Stimulated activated CD4-positive, alpha-beta T cell treated with anti-CD3 and anti-CD28 coated beads, Interleukin-4, amount 100 ng/mL, for 1 hour (primary cell): ENCODE measurements at regions not wholly inside any gene's neighbourhood (a gene's known extent, or its start where the extent isn't known, plus 50 kb on each side); places are given as distances from the start of the nearest gene placed in this dataset.
"Not testable (repeated sequence)": the region's sequence is repeated elsewhere in the genome, so short reads cannot be mapped to it uniquely, and the experiment has no call there.

Experiments
- DNase-seq: peaks from one replicate; pipeline ENCODE4 v3.0.0-alpha.2; 2020

GRCh38 chr6:16039892-16040627 is 88.8 kb upstream of the MYLIP start:
- not testable (repeated sequence) for DNase-seq

- no peak for DNase-seq
These were observed 89.9 kb upstream of the MYLIP start for GRCh38 chr6:16038938-16039337.

GRCh38 chr6:16035488-16036080 is 93.3 kb upstream of the MYLIP start:
- DNase-seq, result no peak

- no peak for DNase-seq
These were observed 95.7 kb upstream of the MYLIP start for GRCh38 chr6:16033214-16033613.

GRCh38 chr6:16031278-16031981 is 97.5 kb upstream of the MYLIP start:
- DNase-seq, result no peak

GRCh38 chr6:16028966-16029365 is 99.9 kb upstream of the MYLIP start:
- no peak for DNase-seq

- DNase-seq, result no peak
These were observed 108.6 kb upstream of the MYLIP start for GRCh38 chr6:16020259-16020658.

- no peak for DNase-seq
These were observed 109.4 kb upstream of the MYLIP start for GRCh38 chr6:16019462-16019861.

- DNase-seq, result no peak
These were observed 110.3 kb upstream of the MYLIP start for GRCh38 chr6:16018626-16019025.

GRCh38 chr6:16014325-16014724 is 114.6 kb upstream of the MYLIP start:
- DNase-seq, result not testable (repeated sequence)

- no peak for DNase-seq
These were observed 121.7 kb upstream of the MYLIP start for GRCh38 chr6:16007146-16007545.

GRCh38 chr6:16006681-16007080 is 122.2 kb upstream of the MYLIP start:
- no peak for DNase-seq

- no peak for DNase-seq
These were observed 123.8 kb upstream of the MYLIP start for GRCh38 chr6:16004934-16005679.

- DNase-seq, result no peak
These were observed 125.7 kb upstream of the MYLIP start for GRCh38 chr6:16003197-16003491.

GRCh38 chr6:16002332-16003196 is 126.3 kb upstream of the MYLIP start:
- DNase-seq, result no peak

GRCh38 chr6:16001158-16001557 is 127.7 kb upstream of the MYLIP start:
- DNase-seq, result no peak

GRCh38 chr6:15999201-15999600 is 129.7 kb upstream of the MYLIP start:
- no peak for DNase-seq

GRCh38 chr6:15997586-15998388 is 131.1 kb upstream of the MYLIP start:
- no peak for DNase-seq

- DNase-seq, result no peak
These were observed 132.9 kb upstream of the MYLIP start for GRCh38 chr6:15996030-15996429.

GRCh38 chr6:15995493-15995892 is 133.4 kb upstream of the MYLIP start:
- DNase-seq, result no peak

- no peak for DNase-seq
These were observed 133.9 kb upstream of the MYLIP start for GRCh38 chr6:15994814-15995459.
